Activated CD8-positive, alpha-beta T cell treated with anti-CD3 and anti-CD28 coated beads for 36 hours (primary cell): ENCODE measurements at regions not wholly inside any gene's neighbourhood (a gene's known extent, or its start where the extent isn't known, plus 50 kb on each side); places are given as distances from the start of the nearest gene placed in this dataset.

Experiments
- ATAC-seq: fragments of 200-7000 bp; cut with Tn5 transposase; one replicate; pipeline ENCODE4 v1.10.0; 2021; ENCODE audit warnings: mild to moderate bottlenecking, moderate library complexity
- CTCF ChIA-PET: fragments of 350-600 bp; sonication (Branson Sonifier 250); formaldehyde crosslinking; loops from one replicate; lab custom pipeline; 2021; ENCODE audit warnings: antibody characterized with exemption; lab: Charles Lee
- POLR2A ChIA-PET: fragments of 350-600 bp; sonication (Branson Sonifier 250); formaldehyde crosslinking; loops from one replicate; lab custom pipeline; 2021; ENCODE audit warnings: antibody characterized with exemption; lab: Charles Lee
- DNase-seq: peaks from one replicate; pipeline ENCODE4 v3.0.0-alpha.2; 2020
- H3K27ac Mint-ChIP-seq: one replicate; pipeline ENCODE4 v1.8.0; 2021; ENCODE audit warnings: mild to moderate bottlenecking, mixed read lengths
- H3K27me3 Mint-ChIP-seq: one replicate; pipeline ENCODE4 v1.8.0; 2021; ENCODE audit warnings: mixed read lengths
- H3K36me3 Mint-ChIP-seq: one replicate; pipeline ENCODE4 v1.8.0; 2021; ENCODE audit warnings: low read depth, mixed read lengths
- H3K4me1 Mint-ChIP-seq: one replicate; pipeline ENCODE4 v1.8.0; 2021; ENCODE audit warnings: low read depth, mixed read lengths
- H3K4me3 Mint-ChIP-seq: one replicate; pipeline ENCODE4 v1.8.0; 2021; ENCODE audit warnings: mild to moderate bottlenecking, moderate library complexity, mixed read lengths
- H3K9me3 Mint-ChIP-seq: one replicate; pipeline ENCODE4 v1.8.0; 2021; ENCODE audit warnings: mixed read lengths
- intact Hi-C: fragments of 100-400 bp; cut with micrococcal nuclease; formaldehyde crosslinking; loops from one replicate; pipeline ENCODE4 v1.10.0; 2022
- TF ChIP-seq, protein P1 (sequence below): fragments of 200-600 bp; IDR thresholded peaks from one replicate; pipeline ENCODE4 v1.8.0; 2022; ENCODE audit warnings: antibody characterized with exemption, mild to moderate bottlenecking

DNA sequence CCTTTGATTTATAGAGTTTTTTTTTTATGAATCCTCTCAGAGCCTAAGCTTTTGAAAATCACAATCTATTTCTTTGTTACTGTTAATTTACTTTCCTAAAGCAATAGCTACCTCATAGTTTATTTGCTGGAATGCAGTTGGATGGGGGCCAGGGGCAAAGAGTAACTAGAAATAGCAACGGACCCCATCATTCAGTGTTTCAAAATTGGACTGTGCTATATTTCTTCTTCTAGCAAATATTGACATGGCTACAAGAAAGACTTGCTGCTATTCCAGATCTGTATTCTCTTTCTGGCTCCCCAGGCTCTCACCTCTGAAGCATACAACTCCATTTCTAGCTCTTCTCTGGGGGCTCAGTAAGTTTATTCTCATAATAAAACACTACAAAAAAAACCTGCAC is 661.6 kb upstream of the NRG3 start:
- H3K27ac Mint-ChIP-seq = no peak overlapping the region
- no peaks in the 10 kb centered on the region for H3K27me3 Mint-ChIP-seq
- DNase-seq = no peak
- intact Hi-C loops = no loop called here
- ATAC-seq = no peak
- no peaks in the 10 kb centered on the region for H3K9me3 Mint-ChIP-seq
- H3K36me3 Mint-ChIP-seq = no peaks in the 10 kb centered on the region
- POLR2A ChIA-PET = no interaction called here
- CTCF ChIA-PET = no interaction called here
- TF ChIP-seq, protein P1, sequence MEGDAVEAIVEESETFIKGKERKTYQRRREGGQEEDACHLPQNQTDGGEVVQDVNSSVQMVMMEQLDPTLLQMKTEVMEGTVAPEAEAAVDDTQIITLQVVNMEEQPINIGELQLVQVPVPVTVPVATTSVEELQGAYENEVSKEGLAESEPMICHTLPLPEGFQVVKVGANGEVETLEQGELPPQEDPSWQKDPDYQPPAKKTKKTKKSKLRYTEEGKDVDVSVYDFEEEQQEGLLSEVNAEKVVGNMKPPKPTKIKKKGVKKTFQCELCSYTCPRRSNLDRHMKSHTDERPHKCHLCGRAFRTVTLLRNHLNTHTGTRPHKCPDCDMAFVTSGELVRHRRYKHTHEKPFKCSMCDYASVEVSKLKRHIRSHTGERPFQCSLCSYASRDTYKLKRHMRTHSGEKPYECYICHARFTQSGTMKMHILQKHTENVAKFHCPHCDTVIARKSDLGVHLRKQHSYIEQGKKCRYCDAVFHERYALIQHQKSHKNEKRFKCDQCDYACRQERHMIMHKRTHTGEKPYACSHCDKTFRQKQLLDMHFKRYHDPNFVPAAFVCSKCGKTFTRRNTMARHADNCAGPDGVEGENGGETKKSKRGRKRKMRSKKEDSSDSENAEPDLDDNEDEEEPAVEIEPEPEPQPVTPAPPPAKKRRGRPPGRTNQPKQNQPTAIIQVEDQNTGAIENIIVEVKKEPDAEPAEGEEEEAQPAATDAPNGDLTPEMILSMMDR = no peak
- no peak overlapping the region for H3K4me3 Mint-ChIP-seq
- no peaks in the 10 kb centered on the region for H3K4me1 Mint-ChIP-seq

DNA sequence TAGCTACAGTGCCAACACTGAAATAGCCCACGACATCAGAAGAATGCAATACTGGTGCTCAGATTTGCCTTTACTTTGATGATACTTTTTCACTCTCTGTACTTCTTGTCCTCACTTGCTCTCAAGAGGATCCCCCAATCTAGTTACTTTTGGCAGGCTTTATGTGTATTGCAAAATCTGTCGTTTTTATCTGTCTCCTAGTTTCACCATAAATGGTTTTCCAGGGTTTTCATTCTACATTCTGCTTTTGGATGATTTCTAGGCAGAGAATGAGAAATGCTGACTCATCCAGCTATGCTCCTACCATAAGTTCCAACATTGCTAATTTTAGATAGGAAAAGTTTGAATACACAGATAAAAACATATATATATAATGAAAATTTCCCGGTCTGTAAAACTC is 659.5 kb upstream of the NRG3 start:
- ATAC-seq = no peak
- Mint-ChIP-seq H3K4me1 (no peaks in the 10 kb centered on the region), H3K27me3 (no peaks in the 10 kb centered on the region), H3K9me3 (no peaks in the 10 kb centered on the region), H3K36me3 (no peaks in the 10 kb centered on the region), H3K27ac (no peak overlapping the region), H3K4me3 (no peak overlapping the region)
- no peak for DNase-seq
- intact Hi-C loops = no loop called here
- CTCF ChIA-PET = no interaction called here
- POLR2A ChIA-PET = no interaction called here
- TF ChIP-seq, protein P1 = no peak

DNA sequence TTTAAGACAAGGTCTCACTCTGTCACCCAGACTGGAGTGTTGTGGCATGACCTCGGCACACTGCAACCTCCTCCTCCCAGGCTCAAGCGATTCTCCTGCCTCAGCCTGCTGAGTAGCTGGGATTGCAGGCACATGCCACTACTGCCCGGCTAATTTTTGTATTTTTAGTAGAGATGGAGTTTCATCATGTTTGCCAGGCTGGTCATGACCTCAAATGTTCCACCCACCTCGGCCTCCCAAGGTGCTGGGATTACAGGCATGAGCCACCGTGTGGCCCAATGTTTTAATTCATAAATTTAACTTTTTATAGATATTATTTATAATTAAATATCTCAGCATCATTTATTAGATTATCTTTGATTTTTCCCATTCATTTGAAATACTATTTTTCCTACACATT is 658.0 kb upstream of the NRG3 start:
- Mint-ChIP-seq H3K27ac (no peak overlapping the region), H3K27me3 (no peaks in the 10 kb centered on the region), H3K4me3 (no peak overlapping the region), H3K9me3 (no peaks in the 10 kb centered on the region), H3K4me1 (no peaks in the 10 kb centered on the region), H3K36me3 (no peaks in the 10 kb centered on the region)
- intact Hi-C loops = no loop called here
- DNase-seq (no peak), ATAC-seq (no peak)
- ChIA-PET CTCF (no interaction called here), POLR2A (no interaction called here)
- TF ChIP-seq, protein P1 = no peak

DNA sequence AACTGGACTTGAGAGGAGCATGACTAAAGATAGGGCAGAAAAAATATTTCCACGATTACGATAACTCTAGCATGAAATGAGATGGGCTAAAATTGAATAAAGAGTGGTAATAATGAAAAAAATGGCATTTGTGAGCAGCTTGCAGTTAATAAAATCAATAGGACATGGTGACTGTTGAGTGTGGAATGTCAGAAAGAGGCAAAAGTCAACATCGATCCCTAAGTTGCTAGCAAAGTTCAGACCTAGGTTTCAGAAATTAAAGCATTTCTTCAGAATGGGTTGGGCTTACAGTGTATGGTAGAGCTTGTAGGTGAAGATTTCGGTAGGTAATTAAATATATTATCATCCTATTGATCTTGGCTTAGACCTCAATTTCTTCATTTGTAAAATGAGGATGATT is 656.7 kb upstream of the NRG3 start:
- Mint-ChIP-seq H3K4me3 (no peak overlapping the region), H3K27me3 (no peaks in the 10 kb centered on the region), H3K27ac (no peak overlapping the region), H3K9me3 (peaks cover 2% of the 10 kb centered on the region), H3K36me3 (no peaks in the 10 kb centered on the region), H3K4me1 (no peaks in the 10 kb centered on the region)
- CTCF ChIA-PET = interaction anchor here (1.2 kb wide), 1 partner anchor 8 kb away, joined by 3 read pairs; no protein-coding TSS in a partner anchor
- ATAC-seq (no peak), DNase-seq (no peak)
- intact Hi-C loops = no loop called here
- TF ChIP-seq, protein P1 = no peak
- POLR2A ChIA-PET = no interaction called here

DNA sequence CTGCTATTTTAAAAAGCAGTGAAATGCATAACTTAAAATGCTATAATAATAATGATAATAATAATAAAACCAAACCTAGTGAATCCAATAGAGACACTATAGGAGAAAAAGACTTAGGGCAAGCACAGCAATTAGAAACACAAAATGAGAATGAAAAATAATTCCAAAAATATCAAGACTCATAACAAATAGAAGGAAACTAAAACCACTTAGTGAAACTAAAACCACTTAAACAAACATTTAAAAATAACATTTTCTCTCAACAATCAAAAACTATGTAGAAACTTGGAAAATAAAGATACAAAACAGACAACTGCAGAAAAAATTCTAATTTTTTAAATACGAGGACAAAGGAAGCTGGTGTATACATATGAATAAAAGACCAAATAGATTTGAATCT is 655.2 kb upstream of the NRG3 start:
- ChIA-PET POLR2A (no interaction called here), CTCF (no interaction called here)
- intact Hi-C loops = no loop called here

More for the DNA sequence above, 655.2 kb upstream of the NRG3 start:
- TF ChIP-seq, protein P1 = no peak
- Mint-ChIP-seq H3K27me3 (no peaks in the 10 kb centered on the region), H3K27ac (no peak overlapping the region), H3K4me1 (no peaks in the 10 kb centered on the region), H3K4me3 (no peak overlapping the region), H3K9me3 (peaks cover 2% of the 10 kb centered on the region), H3K36me3 (no peaks in the 10 kb centered on the region)
- ATAC-seq = no peak
- DNase-seq = no peak
